RCC 7860 (cell line): ENCODE measurements at regions not wholly inside any gene's neighbourhood (a gene's known extent, or its start where the extent isn't known, plus 50 kb on each side); places are given as distances from the start of the nearest gene placed in this dataset.
A peak's percentile ranks its signal among the peaks of the same experiment; 100 is the strongest.

ENCODE experiments used
- DNase-seq: peaks from one replicate; pipeline ENCODE4 v3.0.0-alpha.2; 2015; ENCODE audit warnings: low spot score
- FAIRE-seq: peaks from 2 replicates; lab custom pipeline; 2012; peaks lifted over from hg19 to GRCh38; lab: Jason Lieb, UNC

GRCh38 chr2:196276421-196276820, 105.0 kb upstream of the STK17B start:
- DNase-seq = no peak
- FAIRE-seq = no peak

GRCh38 chr2:196277002-196277401, 105.6 kb upstream of the STK17B start:
- DNase-seq = no peak
- FAIRE-seq = peak; percentile 49

- peak; percentile 81 for DNase-seq
- no peak for FAIRE-seq
Observed at GRCh38 chr2:196278491-196278911, 107.1 kb upstream of the STK17B start.

GRCh38 chr2:196279541-196279940, 108.2 kb upstream of the STK17B start:
- FAIRE-seq = peak; percentile 72
- DNase-seq = peak; percentile 78

- no peak for FAIRE-seq
- DNase-seq = no peak
Observed at GRCh38 chr2:196284144-196284844, 112.9 kb upstream of the STK17B start.

GRCh38 chr2:196284866-196285557, 113.6 kb upstream of the STK17B start:
- FAIRE-seq (no peak), DNase-seq (no peak)

- FAIRE-seq = no peak
Observed at GRCh38 chr2:196286821-196287220, 115.4 kb upstream of the STK17B start.

GRCh38 chr2:196287523-196287922, 116.1 kb upstream of the STK17B start:
- DNase-seq (no peak), FAIRE-seq (no peak)

More at GRCh38 chr2:196286821-196287220, 115.4 kb upstream of the STK17B start:
- no peak for DNase-seq

GRCh38 chr2:196288006-196288538, 116.7 kb upstream of the STK17B start:
- FAIRE-seq = no peak
- DNase-seq = no peak

- DNase-seq (no peak), FAIRE-seq (no peak)
Observed at GRCh38 chr2:196289000-196289399, 117.6 kb upstream of the STK17B start.

GRCh38 chr2:196290136-196290535, 118.8 kb upstream of the STK17B start:
- FAIRE-seq = no peak
- DNase-seq = no peak

- DNase-seq = no peak
- no peak for FAIRE-seq
Observed at GRCh38 chr2:196290569-196290968, 119.2 kb upstream of the STK17B start.

GRCh38 chr2:196291426-196291825, 120.0 kb upstream of the STK17B start:
- FAIRE-seq (no peak), DNase-seq (no peak)

- DNase-seq = peak; percentile 69
Observed at GRCh38 chr2:196291873-196292800, 120.8 kb upstream of the STK17B start.

GRCh38 chr2:196293751-196294515, 122.6 kb upstream of the STK17B start:
- peak; percentile 58 for DNase-seq
- FAIRE-seq = peak; percentile 49

More at GRCh38 chr2:196291873-196292800, 120.8 kb upstream of the STK17B start:
- peak; percentile 55 for FAIRE-seq

- DNase-seq (no peak), FAIRE-seq (no peak)
Observed at GRCh38 chr2:196294516-196294909, 123.1 kb upstream of the STK17B start.

GRCh38 chr2:196295005-196295404, 123.6 kb upstream of the STK17B start:
- FAIRE-seq (no peak), DNase-seq (no peak)

GRCh38 chr2:196298106-196298723, 126.8 kb upstream of the STK17B start:
- peak; percentile 89 for FAIRE-seq
- peak; percentile 21 for DNase-seq

- DNase-seq = no peak
- no peak for FAIRE-seq
Observed at GRCh38 chr2:196307775-196308305, 136.5 kb upstream of the STK17B start.
